Astrocyte (in vitro differentiated cells and primary cell): ENCODE measurements at regions not wholly inside any gene's neighbourhood (a gene's known extent, or its start where the extent isn't known, plus 50 kb on each side); places are given as distances from the start of the nearest gene placed in this dataset.

Experiments used
- EZH2 ChIP-seq: IDR thresholded peaks from 2 replicates; pipeline ENCODE4 v1.6.1; 2012; ENCODE audit warnings: mild to moderate bottlenecking, low read length, inconsistent platforms; ENCODE audit not compliant: insufficient read depth
- TF ChIP-seq, protein P1 (sequence below): IDR thresholded peaks from 2 replicates; pipeline ENCODE4 v1.5.1; 2011; ENCODE audit warnings: low read depth, mild to moderate bottlenecking, inconsistent platforms, low read length, moderate library complexity; ENCODE audit not compliant: insufficient read depth

DNA sequence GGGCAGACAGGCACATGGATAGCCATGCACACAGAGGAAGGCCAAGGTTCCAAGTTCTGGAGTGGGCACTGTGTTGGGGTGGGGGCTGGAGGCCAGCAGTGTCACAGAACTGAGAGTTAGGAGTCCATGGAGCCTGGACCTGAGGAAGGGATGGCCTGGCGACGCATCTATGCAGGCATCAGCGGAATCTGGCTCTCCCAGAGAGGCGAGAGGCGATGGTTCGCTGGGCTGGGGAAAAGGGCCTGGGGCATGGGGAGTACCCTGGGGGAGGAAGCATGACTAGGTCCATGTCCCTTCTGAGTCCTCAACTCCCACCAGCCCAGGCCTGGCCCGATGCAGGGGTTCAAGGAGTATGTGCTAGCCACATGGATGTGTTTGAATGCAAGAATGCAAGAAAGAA lies 192.8 kb upstream of the LINGO1 start:
- TF ChIP-seq, protein P1, sequence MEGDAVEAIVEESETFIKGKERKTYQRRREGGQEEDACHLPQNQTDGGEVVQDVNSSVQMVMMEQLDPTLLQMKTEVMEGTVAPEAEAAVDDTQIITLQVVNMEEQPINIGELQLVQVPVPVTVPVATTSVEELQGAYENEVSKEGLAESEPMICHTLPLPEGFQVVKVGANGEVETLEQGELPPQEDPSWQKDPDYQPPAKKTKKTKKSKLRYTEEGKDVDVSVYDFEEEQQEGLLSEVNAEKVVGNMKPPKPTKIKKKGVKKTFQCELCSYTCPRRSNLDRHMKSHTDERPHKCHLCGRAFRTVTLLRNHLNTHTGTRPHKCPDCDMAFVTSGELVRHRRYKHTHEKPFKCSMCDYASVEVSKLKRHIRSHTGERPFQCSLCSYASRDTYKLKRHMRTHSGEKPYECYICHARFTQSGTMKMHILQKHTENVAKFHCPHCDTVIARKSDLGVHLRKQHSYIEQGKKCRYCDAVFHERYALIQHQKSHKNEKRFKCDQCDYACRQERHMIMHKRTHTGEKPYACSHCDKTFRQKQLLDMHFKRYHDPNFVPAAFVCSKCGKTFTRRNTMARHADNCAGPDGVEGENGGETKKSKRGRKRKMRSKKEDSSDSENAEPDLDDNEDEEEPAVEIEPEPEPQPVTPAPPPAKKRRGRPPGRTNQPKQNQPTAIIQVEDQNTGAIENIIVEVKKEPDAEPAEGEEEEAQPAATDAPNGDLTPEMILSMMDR: no peak
- TF ChIP-seq EZH2: no peak
